GM21619 (cell line): ENCODE measurements at regions not wholly inside any gene's neighbourhood (a gene's known extent, or its start where the extent isn't known, plus 50 kb on each side); places are given as distances from the start of the nearest gene placed in this dataset.

ENCODE experiments used
- ATAC-seq: cut with Tn5 transposase; IDR thresholded peaks from one replicate; pipeline ENCODE4 v1.9.1; 2021; ENCODE audit not compliant: unreplicated experiment

DNA sequence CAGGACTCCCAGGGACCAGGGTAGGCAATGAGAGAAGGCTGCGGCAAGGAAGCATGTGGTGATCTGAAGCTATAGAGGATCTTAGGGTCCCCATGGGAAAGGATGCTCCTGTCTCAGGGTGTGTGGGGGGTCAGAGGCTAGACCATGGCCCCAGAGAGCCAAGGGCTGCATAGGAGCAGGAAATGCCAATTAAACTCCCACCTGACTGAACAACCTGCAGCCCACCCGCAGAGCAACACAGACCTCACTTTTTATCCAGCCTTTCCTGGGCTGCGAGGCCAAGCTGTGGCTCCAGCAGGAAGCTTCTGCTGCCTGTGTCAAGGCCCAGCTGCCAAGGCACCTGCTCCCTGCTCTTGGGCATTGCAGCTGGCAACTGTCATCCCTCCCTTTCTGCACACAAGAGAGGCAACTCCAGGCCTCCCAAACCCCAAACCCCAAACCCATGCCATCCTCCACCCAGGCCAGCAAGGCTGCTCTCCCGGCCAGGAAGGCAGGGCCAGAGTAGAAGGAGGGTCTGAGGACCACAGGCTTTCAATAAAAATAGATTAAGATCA lies 290.1 kb downstream of the FOXO1 start:
- no peak for ATAC-seq

DNA sequence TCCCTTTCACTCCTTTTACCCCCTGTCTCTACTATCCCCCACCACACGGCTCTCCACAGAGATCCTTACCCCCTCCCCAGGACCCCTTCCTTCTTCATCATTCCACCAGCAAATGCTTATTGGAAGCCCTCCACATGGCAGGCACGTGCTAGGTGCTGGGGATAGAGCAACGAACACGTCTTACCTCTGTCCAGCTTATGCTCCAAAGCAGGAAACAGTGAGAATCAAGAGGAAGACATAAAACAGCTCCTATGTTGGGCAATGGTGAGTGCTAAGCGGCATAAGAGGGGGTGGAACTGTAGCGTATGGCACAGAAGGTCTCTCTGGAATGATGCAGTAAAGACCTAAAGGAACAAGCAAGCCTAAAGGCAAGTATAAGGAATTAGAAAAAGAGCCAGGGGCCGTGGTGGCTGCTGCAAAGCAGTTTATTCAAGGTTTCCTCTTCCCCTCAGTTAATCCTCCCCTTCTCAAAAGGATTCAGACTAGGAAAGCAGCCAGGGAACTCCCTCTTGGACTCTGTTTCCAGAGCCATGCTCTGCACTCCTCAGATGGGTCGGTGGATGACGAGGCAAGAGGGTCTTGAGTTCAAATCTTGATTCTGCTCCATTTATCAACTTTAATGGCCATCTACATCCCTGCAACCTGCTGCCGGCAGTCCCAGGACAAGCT lies 289.4 kb downstream of the FOXO1 start:
- no peak for ATAC-seq

DNA sequence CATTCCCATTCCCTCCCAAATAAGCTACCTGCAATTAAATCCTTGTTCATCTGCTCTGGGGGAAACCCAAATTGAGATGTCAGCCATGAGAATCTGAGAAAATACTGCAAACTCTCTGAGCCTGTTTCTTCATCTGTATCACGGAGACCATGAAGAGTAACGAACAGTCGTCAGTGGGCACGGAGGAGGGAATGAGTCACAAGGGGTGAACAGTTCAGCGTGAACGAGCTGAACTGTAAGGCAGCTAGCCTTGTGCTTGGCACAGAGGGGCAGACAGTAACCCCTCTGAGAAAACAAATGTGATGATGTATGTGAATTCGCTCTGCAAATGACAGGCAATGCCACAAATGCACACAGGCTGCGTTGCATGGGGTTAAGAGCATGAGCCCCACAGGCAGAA lies 288.7 kb downstream of the FOXO1 start:
- no peak for ATAC-seq

DNA sequence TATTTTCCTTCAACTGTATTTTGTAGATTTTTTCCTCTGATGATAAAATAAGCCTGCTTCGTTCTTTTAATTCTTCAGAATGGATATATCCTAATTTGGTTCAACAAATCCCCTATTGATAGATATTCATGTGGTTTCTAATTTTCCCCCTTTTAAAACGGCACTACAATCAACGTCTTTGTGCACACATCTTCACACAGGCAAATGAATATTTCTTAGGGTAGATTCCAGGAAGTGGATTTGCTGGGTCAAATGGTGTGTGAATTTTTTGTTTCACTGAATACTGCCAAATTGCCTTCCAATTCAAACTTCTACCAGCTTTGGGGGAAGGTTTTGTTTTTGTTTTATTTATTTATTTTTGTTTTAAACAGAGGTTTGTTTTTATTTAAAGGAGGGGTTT lies 287.2 kb downstream of the FOXO1 start:
- ATAC-seq: no peak

DNA sequence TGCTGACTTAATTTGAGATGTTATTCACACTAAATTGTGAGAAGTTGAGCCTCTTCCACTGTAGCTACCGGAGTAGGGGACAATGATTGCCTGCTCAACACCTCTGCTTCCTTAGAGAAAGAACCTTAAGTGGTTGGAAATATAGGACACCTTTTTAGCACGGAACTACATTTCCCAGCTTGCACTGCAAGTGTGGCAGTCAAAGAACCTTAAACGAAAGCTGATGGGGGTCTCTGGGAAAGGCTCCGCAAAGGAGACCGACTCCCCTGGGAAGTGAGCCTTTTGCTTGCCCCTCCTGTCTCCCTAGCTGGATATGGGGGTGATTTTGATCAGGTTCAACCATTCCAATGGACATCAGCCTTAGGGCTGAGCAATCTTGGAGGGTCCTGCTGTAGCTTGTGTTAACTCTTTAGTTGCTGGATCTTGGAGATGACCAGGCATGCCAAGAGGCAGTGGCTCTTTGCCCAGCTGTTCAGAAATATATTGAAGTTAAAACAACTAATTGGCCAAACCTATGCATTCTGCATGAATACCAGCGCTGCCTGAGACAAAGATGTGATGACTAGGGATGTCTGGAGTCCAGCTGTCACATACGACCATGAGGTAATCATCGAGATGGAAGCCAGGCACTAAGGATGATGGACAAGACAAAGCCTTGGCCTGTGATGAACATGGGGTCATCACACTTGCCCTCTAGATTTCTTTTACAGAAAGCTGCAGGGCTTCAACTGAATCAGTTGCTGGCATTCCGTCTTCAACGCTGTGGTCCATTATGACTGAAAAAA lies 286.5 kb downstream of the FOXO1 start:
- ATAC-seq: no peak

DNA sequence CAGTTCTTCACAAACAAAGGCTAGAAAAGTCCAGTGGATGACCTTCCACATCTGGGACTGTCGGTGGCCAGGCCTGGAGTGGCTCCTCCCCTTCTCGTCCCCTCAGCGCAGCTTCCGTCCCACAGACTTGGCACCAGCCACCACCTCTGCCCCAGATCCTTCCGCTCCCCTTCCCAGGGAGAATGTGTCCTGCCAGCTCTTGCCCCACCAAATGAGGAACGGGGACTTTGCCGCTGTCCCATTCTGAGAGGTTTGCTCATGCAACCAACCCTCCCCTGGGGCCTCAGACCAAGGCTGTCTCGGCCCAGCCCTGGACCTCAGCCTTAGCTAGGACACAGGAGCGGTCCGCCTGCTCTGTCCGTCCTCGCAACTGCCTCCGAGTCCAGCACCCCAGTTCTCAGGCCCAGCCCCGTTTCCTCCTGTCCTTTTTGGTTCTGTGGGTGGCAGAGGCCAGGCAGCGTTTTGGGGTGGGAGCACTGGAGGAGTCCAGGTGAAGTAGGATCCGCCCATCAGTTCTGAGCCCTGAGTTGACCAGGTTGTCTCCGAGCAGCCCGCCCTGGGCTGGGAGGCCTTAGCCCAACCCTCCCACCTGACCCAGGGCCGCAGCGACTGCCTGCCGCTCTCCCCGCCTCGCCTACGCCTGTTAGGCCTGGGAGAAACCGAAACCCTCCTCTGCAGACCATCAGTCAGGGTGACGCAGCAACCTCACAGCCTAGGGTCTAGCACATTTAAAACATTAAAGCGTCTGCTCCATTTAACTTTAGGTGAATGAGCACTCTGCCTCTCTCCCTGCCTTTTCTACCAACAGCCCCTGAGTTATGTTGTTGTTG lies 284.3 kb downstream of the FOXO1 start:
- no peak for ATAC-seq

DNA sequence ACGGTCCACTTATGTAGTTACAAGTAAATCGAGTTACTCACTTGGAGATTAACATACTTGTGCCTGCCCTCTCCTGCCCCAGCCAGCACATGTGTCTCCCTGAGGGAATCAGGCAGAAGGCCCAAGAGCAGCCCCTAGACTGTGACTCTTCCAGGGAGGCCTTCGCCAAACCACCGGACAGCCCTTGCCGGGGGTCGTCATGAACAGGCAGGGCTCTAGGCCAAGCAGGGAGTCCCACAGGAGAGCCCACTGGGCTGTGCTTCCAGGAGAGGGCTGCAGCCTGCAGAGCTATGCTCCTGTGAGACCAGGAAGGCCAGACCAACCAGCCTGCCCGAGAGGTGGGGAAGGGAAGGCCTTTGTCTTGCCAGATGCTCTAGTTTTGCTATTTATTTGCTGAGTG lies 283.3 kb downstream of the FOXO1 start:
- ATAC-seq: no peak

DNA sequence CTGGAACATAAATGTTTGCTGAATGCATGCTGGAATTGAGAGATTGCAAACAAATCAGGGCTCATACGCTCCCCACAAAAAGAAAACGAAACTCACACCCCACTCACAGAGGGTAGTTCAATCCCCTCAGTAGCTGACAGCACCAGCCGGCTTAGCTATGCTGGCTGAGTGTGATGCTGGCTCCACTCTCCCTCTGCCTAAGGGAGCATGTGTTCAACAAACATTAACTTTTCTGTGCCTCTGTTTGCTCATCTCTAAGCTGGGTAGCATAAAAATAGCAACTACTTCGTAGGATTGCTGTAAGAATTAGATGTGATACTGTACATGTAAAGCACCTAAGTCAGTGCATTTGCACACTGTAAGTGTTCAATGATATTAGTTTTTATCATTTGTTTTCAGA lies 282.6 kb downstream of the FOXO1 start:
- ATAC-seq: no peak

DNA sequence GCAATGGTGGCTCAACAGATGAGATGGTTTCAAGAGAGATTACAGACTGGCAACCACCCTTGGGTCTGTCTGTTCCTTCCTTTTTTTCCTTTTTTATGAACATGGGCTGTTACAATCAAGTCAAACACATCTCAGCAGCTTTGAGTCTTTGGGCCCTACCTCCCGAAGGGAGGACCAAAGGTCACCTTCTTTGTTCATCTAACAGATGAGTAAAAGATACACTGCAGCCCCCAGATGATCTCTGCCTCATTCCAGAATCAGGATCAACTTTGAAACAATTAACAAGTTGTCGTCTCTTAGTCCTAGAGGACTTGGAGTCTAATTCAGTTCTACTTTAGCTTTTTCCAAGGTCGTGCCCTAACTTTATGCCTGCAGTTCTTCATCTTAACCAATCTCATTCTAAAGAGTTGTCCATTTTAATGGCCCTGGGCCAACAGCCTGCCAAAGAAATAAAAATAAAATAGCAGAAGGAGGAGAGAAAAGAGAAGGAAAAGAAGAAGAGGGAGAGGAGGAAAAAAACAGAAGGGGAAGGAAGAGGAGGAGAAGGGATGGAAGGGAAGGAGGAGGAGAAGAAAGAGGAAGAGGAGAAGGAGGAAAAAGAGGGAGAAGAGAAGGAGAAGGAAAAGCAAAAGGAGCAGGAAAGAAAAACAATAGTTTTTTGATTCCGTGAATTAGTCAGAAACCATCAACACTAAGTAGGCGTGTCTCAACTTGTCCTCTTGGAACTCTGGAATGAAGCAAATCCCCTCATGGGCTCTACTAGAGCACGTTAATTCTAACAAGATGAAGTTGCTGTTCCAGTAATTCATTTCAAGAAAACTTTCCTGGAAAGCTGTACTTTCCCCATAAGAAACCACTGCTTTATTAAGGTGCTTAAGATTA lies 281.2 kb downstream of the FOXO1 start:
- ATAC-seq: no peak

DNA sequence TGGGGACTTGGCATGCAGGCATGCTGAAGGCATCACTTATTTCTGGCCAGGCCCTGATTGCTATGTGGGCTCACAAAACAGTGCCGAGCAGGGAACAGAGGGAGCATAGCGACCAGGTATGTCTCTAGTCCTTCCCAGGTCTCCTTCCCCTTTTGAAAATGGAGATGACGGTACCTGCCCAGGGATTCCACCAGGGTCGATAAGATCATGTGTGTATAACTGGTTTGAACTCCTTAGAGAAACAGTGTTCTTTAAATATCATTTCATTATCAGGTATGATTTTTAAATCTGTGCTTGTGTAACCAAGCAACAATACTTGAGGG lies 280.6 kb downstream of the FOXO1 start:
- no peak for ATAC-seq

DNA sequence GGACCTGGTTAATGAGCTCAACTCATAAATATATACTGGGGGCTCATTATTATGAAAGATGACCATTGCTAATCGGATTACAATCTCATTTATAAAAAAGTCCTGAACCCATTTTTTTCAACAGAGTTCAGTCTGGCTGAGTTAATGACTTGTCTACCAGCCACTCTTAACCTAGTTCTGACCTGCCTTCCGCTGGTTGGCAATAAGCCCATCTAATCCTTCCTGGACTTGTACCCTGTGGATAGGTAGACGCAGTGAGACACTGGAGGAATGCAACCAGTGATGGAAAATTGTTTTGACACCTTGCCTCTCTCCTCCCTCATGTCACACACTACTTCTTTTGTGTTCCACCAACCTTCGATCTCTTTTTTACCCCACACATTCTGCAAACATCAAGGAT lies 279.9 kb downstream of the FOXO1 start:
- no peak for ATAC-seq

DNA sequence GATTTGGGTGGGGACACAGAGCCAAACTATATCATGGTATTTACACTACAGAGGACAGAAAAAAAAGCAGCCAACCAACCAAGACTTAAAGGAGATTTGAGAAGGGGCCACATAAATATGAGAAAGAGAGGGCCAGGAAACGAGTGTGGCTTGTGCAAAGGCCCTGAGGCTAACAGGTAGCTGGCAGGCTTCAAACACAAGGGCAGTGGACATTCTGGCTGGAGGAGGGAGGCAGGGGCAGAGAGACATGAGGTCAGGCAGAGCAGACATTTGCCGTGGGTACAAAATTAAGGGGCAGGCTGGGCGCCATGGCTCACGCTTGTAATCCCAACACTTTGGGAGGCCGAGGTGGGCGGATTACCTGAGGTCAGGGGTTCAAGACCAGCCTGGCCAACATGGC lies 278.7 kb downstream of the FOXO1 start:
- ATAC-seq: no peak

DNA sequence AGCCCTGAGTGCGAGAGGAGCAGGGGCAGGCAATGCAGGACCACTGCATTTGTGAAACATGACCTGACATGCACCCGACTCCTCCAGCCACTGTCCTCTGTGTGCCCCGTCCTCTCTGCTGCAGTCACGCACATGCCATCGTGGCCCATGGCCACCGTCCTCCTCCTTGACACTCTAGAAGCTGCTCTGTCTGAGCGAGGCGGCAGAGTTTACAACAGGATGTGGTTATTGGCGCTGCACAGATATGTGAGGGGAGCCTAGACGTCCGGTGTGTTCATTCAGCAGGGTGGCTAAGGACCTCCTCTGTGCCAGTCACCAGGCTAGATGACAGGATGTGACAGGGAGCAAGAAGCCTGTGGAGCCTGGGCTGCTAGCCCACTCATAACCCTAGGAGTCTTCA lies 277.8 kb downstream of the FOXO1 start:
- ATAC-seq: peak; percentile 100

DNA sequence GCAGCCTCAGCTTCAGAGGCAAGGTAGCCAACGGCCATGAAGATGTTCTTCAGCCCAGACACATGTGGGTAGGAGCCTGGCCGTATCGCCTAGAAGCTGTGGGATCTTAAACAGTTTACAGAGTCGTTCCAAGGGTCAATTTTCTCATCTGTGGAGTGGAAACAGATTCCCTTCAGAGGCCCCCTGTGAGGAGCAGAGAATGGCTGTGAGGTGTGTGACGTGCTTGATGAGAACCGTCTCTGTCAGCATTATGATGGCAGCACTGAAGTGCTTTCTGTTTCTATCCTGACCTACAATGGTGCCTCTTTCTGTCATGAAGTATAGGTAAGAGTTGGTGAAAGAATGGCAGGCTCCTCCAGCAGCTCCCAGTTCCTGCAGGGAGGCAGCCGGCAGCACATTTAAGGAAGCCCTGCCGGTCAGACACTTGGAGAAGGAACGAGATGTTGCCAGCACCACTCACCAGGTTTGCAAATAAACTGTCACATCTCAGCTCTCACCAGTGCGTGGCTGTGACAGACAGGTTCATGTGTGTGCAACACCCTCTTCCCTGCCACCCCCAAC lies 277.3 kb downstream of the FOXO1 start:
- peak; percentile 42 for ATAC-seq

DNA sequence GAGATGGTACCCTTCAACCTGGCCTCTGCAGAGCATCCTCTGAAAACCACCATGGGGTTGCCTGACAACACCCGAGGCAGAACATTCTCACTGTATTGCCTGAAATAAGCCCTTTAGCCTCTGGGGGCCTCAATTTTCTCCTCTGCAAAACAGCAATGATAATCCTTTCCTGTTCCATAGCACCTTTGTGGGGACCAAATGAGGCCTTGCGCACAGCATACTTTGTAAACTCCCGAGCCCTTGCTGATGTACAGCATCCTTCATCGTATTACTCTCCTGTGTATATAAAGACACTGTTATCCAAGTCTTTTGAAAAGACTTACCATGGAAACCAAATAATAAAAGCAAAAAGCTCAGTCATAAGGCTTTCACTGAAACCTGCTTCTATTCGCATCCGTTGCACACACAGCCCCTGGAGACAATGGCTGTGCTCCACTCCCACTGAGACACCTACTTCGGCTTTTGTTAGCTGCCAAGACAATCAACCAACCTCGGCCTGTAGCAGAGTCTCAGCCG lies 276.0 kb downstream of the FOXO1 start:
- ATAC-seq: no peak

DNA sequence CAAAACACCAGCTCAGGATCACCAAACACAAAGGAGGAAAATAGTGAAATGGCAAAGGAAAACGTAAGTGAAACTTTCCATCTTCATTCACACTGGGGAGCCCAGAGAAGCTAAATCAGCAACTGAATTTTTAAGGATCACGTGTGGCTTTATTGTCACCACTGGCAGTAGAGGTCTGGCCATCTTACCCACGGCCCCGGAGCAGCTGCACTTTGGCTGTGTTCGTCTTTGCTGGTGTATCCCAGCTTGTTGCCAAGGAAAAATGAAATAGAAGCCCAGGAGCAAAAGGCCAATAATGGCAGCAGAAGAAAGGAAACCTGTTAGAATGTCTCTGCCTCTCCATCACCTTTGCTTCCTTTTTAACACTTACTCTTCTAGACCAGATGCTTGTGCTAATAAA lies 274.7 kb downstream of the FOXO1 start:
- no peak for ATAC-seq

DNA sequence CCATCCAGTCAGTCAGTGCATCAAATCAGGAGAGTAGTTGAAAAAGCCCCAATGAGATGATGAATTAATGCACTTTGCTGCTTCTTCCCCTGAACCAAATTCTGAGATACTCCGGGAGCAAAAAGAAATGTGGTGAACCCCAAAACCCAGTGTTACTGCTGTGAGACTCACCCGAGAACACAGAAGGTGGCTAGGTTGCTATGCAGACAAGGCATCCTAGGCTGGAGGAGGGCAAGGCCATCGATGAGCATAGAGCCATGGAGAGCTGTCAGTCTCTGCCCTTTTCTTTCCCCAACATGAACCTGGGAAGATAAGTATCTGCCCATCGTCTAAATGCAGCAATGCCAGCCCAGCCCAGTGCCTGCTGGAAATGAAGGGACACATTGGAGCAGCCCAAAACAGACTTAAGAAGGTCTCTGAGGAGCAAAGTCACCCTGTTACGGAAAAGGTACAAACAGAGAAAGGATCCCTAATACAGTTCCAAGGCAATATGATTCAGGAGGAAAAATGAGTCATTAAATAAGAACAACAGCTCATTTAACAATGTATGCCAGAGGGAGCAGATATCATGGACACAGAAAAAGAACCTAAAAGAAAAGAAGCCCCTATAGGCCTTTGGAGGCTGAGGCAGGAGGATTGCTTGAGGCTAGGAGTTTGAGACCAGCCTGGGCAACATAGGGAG lies 272.0 kb downstream of the FOXO1 start:
- no peak for ATAC-seq

DNA sequence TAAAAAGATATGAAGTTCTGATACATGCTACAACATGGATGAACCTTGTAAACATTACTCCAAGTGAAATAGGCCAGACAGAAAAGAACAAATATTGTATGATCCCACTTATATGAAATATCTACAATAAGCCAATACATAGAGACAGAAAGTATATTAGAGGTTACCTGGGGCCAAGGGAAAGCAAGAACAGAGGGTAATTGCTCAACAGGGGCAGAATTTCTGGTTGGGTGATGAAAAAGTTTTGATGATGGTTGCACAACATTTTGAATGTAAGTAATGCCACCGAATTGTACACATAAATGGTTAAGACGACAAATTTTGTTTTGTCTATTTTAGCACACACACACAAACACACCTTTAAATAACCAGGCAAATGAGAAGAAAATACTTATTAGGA lies 268.4 kb downstream of the FOXO1 start:
- ATAC-seq: no peak

DNA sequence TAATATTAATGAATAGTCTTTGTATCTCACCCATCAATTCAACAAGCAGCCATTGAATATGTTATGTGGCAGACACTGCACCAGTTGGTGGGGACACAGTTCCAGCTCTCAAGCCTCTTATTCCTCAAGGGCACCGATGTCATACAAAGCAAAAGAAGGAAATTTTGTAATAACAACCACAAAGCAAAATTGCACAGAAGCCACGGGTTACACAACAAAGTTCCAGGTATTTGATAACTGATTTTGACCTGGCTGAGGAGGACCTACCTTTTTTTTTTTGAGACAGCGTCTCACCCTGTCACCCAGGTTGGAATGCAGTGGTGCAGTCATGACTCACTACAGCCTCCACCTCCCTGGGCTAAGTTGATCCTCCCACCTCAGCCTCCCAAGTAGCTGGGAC lies 266.7 kb downstream of the FOXO1 start:
- no peak for ATAC-seq
